GM21786 (cell line): ENCODE measurements at regions not wholly inside any gene's neighbourhood (a gene's known extent, or its start where the extent isn't known, plus 50 kb on each side); places are given as distances from the start of the nearest gene placed in this dataset.

Experiments used
- ATAC-seq: cut with Tn5 transposase; IDR thresholded peaks from one replicate; pipeline ENCODE4 v1.9.1; 2021; ENCODE audit not compliant: unreplicated experiment

DNA sequence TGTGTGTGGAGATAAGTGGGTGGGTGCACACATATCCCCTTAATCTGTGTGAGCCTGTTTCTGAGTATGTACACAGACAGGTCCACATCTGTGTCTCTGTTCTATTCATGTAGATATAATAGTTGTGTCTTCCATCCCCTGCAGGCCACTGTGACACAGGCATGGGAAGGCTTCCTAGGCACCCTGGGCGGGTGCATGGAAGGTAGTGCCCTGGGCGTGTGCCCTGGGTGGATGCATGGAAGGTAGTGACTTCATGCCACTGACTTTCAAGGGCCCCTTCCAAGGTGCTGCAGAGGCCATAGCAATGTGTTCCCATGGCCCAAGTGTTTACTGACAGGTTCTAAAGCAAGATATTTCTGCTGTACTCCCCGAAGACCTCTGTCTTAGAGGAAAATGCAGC is 462.5 kb upstream of the HS6ST1 start:
- ATAC-seq = no peak

GRCh38 chr2:128781585-128782385 is 463.1 kb upstream of the HS6ST1 start:
- ATAC-seq = no peak

- no peak for ATAC-seq
These were observed 463.9 kb upstream of the HS6ST1 start for GRCh38 chr2:128782411-128783192.

DNA sequence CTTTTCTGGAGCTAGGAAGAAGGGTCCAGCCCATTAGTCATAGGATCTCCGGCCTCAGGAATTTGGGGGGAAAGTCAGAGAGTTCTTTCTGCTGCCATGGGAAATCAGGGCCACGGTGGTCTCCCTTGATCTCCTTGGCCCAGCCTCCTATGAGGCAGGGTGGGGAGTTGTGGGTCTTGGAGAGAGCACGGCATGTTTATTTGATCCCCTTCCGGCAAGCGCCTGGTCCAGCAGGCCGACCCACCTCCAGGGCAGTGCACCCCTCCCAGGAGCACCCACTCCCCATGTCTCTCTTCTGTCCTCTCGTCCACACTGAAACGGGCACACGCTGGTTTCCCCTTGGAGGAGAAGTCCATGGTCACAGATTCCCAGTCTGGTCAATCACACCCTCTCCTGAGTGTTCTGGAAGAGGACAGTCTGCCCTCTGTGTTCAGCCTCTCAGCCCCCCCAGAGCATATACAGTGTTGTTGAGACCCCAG is 464.6 kb upstream of the HS6ST1 start:
- no peak for ATAC-seq

- no peak for ATAC-seq
These were observed 465.2 kb upstream of the HS6ST1 start for GRCh38 chr2:128783896-128784295.

DNA sequence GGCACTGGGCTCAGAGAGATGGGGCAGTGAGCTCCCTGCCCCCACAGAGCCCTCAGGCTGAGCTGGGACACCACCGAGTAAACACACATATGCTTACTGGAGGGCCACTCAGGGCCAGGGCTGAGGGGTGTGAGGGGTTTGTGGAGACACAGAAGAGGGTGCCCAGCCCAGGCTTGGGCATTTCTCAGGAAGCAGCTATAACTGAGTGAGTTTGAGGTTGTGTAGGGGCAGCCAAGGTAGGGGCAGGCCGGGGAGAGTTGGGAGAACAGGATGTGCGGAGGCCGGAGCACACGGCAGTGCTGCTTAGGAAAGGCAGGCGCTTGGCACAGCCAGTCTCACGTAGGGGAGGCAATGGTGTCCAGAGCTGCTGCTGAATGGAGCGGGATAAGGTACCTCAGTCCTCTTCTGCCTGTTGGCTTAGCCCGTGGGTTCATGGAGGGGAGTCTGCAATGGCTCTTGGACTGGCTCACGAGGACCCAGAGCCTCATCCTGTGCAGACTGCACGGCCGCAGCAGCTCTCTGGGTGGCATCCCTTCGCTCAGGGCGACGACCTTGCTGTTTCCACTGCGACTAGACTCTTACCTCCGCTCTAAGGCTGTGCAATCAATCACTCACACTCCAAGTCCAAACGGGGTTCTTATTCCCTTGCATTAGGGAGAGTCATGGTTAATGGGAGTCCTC is 466.1 kb upstream of the HS6ST1 start:
- no peak for ATAC-seq

- no peak for ATAC-seq
These were observed 467.6 kb upstream of the HS6ST1 start for GRCh38 chr2:128786316-128786715.

GRCh38 chr2:128786741-128787478 is 468.2 kb upstream of the HS6ST1 start:
- ATAC-seq = no peak

DNA sequence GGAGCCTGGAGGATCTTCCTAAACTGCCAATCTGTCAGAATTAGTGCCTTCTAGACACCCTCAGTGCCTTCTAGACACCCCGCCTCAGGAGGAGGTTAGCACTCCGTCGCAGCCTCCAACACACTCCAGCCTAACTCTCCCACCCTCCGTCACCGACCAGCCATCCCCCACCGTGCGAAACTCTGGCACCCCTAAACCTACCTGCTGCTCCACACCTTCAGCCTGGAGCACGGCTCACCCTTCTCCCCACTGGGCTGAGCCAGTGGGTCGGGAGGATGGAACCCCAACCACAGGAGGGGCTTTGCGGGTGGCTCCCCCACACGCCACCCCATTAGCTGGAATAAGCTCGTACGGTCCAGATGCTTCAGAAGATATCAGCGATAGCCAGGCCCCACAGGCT is 468.9 kb upstream of the HS6ST1 start:
- ATAC-seq = no peak

- no peak for ATAC-seq
These were observed 470.1 kb upstream of the HS6ST1 start for GRCh38 chr2:128788636-128789220.

GRCh38 chr2:128789221-128789620 is 470.6 kb upstream of the HS6ST1 start:
- ATAC-seq = no peak

GRCh38 chr2:128789776-128790455 is 471.2 kb upstream of the HS6ST1 start:
- no peak for ATAC-seq

DNA sequence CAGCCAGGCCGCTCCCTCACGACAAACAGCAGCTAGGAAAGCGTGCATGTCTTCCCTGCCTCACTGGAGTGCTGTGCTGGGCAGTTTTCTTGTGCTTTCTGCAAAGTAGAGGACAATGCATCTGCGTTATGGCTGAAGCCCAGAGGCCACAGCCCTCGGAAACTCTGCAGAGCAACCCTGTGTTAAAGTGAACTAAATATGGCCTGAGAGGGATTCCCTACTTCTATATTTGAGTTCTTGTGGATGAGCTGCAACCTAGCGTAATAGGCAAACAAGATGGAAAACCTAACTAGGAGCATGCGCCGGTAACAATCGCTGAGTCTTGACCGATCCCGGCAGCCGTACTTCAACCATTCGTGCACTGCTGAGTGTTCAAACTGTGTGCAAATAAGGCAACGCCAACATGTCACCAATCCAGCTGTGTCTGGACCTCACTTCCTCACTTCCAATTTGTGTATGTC is 471.9 kb upstream of the HS6ST1 start:
- ATAC-seq = no peak

DNA sequence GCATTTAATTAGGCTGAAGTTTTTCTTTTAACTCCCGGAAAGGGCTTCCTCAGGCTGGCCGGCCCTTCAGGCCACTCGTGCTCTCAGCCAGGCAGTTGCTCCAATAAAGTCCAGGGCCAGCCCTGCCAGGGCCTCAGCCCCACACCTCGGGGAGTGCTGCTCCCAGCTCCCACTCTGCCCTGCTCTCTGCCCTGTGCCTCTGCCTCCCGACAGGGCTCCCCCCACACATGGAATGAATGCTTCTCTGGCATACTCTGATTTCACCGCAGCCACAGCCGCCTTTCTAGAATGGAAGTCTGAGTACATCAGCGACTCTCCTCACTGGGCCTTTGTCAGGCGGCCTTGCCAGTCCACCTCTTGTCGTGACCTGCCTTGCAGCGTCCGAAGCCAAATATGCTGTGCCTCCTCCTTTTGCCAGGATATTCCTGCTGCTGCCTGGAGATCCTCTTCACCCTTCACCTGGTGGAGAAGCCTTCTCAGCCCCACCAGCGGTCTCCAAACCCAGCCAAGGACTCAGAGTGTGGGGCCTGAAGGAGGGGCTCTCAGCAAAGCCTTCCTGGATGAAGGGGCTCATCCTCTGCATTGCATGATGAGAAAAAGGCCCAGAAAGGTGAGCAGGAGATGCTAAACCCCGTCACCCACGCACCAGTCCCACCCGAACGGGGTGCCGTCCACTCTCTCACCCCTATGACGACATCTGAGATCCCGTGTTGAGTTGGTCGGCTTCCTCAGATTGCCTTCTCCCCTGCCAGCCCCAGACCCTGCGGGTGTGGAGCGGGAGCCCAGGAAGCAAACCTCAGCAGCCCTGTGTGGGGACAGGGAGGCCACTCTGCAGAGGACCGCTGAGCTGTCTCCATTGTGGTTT is 472.7 kb upstream of the HS6ST1 start:
- ATAC-seq = no peak

DNA sequence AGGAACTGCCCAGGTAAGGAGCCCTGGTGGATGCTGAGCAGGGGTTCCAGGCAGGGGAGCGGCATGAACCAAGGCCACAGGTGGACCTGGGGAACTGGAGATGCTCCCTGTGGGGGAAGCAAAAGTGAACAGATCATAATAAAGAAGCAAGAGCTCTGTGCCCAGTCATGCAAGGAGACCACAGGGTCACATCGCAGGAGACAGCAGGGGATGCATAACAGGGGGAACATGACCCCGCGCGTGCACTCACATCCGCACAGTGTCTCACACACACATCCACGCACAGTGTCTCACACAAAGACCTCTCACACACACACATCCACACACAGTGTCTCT is 473.3 kb upstream of the HS6ST1 start:
- no peak for ATAC-seq

- ATAC-seq = no peak
These were observed 473.9 kb upstream of the HS6ST1 start for GRCh38 chr2:128792476-128793054.

DNA sequence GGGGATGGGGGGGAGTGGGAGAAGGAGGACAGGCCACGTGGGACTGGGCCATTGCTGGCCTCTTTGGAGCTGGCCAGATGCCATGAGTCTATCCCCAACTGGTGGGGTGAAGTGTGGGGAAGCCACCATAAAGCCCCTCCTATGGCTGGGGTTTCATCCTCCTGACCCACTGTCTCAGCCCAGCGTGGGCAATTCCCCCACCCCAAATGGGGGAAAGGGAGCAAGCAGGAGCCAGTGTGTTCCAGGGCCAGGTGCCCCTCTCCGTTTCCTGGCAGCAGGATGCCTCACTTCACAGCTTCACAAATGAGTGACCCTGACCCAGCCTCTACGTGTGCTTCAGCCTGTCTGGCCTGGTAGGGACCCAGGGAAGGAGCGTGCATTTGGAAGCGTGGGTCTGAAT is 474.7 kb upstream of the HS6ST1 start:
- ATAC-seq = no peak

GRCh38 chr2:128794285-128794684 is 475.6 kb upstream of the HS6ST1 start:
- ATAC-seq = no peak

DNA sequence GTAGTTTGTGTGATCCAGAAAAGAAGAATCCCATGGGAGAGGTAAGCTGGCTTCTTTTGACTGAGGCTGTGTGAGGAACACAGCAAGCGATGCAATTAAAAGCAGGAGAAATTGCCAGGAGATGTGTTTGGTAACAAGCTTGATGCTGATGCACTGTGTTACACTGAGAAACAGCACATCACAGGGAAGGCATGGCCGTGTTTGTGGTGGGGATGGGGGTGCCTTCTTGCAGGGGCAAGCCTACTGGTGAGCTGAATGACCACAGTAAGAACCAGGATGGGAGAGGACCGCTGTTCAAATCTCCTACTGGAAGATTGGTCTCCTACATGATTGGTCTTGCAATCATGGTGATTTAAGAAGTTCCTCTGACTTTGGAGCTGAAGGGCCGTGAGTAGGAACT is 477.7 kb upstream of the HS6ST1 start:
- no peak for ATAC-seq
